Thyroid gland (tissue), 4 donors: ENCODE measurements at regions not wholly inside any gene's neighbourhood (a gene's known extent, or its start where the extent isn't known, plus 50 kb on each side); places are given as distances from the start of the nearest gene placed in this dataset.

Experiments
- DNase-seq, 2 donors: peaks; one replicate each; pipeline ENCODE4 v3.0.0-alpha.2; 2019
- H3K27ac ChIP-seq, 3 donors: fragments of 200-600 bp; sonication (generic); 1 replicate in 2 of 3; 2 replicates in 1 of 3; pipeline ENCODE4 v1.5.1; 2016 to 2019; ENCODE audit warnings: mild to moderate bottlenecking in 1 of 3, moderate library complexity in 1 of 3
- H3K27me3 ChIP-seq: fragments of 200-600 bp; sonication (generic); one replicate; pipeline ENCODE4 v1.5.1; 2019
- H3K36me3 ChIP-seq, 2 donors: fragments of 200-600 bp; sonication (generic); one replicate each; pipeline ENCODE4 v1.5.1; 2016 to 2019
- H3K4me1 ChIP-seq, 2 donors: fragments of 200-600 bp; sonication (generic); one replicate each; pipeline ENCODE4 v1.5.1; 2017 to 2019
- H3K4me3 ChIP-seq, 3 donors: fragments of 200-600 bp; sonication (generic); replicated peaks in 1 of 3; 1 replicate in 2 of 3; 2 replicates in 1 of 3; pipeline ENCODE4 v1.5.1; 2016; ENCODE audit warnings: mild to moderate bottlenecking in 1 of 3
- H3K9me3 ChIP-seq: fragments of 200-600 bp; sonication (generic); one replicate; pipeline ENCODE4 v1.5.1; 2017
- POLR2A ChIP-seq, 2 donors: fragments of 450-650 bp; IDR thresholded peaks; one replicate each; pipeline ENCODE4 v1.6.1; 2017; ENCODE audit warnings: antibody characterized with exemption in 2 of 2, mild to moderate bottlenecking in 2 of 2, moderate library complexity in 1 of 2
- WGBS, 2 donors: methylation state at CpG; one replicate each; pipeline ENCODE4 v1.1.5; 2017; 5-methylcytosine and 5-hydroxymethylcytosine counted together
- intact Hi-C: fragments of 100-400 bp; cut with DNase I; formaldehyde crosslinking; loops from one replicate; pipeline ENCODE4 v1.15.1; 2023
- TF ChIP-seq, protein P1 (sequence below), 6 experiments: fragments of 200-600 bp in 3 of 6; fragments of 450-650 bp in 3 of 6; sonication (generic) in 3 of 6; IDR thresholded peaks; one replicate each; pipeline ENCODE4 v1.5.1; 2016 to 2019; ENCODE audit warnings: antibody characterized with exemption in 6 of 6, mild to moderate bottlenecking in 2 of 6, inconsistent platforms in 1 of 6, moderate library complexity in 1 of 6

DNA sequence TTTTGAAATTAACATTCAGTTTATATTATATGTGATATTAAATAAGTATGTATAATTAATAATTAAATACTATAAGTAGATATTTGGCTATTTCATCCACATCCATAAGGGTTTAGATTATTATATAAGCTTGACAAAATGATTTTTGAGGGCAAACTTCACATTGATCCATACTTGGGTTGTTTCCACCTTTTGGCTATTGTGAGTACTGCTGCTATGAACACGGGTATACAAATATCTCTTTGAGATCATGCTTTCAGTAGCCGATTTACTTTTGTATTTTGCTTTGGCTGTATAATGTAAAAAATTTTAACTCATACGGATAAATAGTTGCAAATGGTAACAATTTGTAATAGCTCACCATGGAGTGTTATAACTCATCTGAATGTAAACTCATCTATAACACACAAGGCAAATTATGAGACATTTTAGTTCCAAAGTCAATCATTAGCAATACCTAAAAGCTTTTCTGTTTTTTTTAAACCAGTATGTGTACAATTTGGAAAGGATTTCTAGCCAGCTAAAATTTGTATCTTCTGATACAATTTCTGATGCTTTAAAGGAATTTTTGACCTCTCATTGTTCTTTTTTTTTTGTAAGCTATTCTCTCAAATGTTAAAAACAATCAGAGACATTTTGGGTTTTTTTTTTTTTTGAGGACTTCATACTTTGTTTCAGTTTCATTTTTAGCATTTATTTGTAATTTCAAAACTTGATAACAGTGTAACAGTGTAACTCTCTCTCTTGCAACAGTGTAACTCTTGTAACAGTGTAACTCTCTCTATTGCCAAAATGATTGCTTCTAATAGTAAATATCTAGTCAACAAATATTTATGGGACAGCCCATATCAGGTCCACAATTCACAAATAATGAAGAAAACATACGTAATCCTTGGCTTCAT lies 51.8 kb upstream of the ARX start:
- DNase-seq, result no peak
- no peak for TF ChIP-seq POLR2A (IDR thresholded peaks at IDR 0.05)
- TF ChIP-seq, protein P1, sequence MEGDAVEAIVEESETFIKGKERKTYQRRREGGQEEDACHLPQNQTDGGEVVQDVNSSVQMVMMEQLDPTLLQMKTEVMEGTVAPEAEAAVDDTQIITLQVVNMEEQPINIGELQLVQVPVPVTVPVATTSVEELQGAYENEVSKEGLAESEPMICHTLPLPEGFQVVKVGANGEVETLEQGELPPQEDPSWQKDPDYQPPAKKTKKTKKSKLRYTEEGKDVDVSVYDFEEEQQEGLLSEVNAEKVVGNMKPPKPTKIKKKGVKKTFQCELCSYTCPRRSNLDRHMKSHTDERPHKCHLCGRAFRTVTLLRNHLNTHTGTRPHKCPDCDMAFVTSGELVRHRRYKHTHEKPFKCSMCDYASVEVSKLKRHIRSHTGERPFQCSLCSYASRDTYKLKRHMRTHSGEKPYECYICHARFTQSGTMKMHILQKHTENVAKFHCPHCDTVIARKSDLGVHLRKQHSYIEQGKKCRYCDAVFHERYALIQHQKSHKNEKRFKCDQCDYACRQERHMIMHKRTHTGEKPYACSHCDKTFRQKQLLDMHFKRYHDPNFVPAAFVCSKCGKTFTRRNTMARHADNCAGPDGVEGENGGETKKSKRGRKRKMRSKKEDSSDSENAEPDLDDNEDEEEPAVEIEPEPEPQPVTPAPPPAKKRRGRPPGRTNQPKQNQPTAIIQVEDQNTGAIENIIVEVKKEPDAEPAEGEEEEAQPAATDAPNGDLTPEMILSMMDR (IDR thresholded peaks at IDR 0.05), result no peak
- no peaks in the 10 kb centered on the region for H3K36me3 ChIP-seq
- no peak overlapping the region for H3K4me3 ChIP-seq
- 84 to 88% methylated on average over 4 of the region's 4 CpGs for WGBS, 2 donors
- H3K4me1 ChIP-seq, result no peaks in the 10 kb centered on the region
- H3K9me3 ChIP-seq, result no peaks in the 10 kb centered on the region
- H3K27ac ChIP-seq, result no peak overlapping the region
- intact Hi-C loops, result no loop called here
- no peaks in the 10 kb centered on the region for H3K27me3 ChIP-seq

- Histone ChIP-seq H3K9me3 (no peaks in the 10 kb centered on the region), H3K27ac (no peak overlapping the region), H3K27me3 (no peaks in the 10 kb centered on the region), H3K4me1 (no peaks in the 10 kb centered on the region), H3K4me3 (no peak overlapping the region), H3K36me3 (no peaks in the 10 kb centered on the region)
- TF ChIP-seq, protein P1 (IDR thresholded peaks at IDR 0.05), result no peak
- no peak for TF ChIP-seq POLR2A (IDR thresholded peaks at IDR 0.05)
- WGBS, 2 donors, result 85 to 90% methylated on average over 3 of the region's 3 CpGs
- no peak for DNase-seq
- intact Hi-C loops, result no loop called here
Observed at GRCh38 chrX:25066131-25066530, 50.4 kb upstream of the ARX start.
